Stimulated activated CD4-positive, alpha-beta T cell treated with anti-CD3 and anti-CD28 coated beads, Interleukin-4, amount 100 ng/mL, for 4 hours (primary cell): ENCODE measurements at regions not wholly inside any gene's neighbourhood (a gene's known extent, or its start where the extent isn't known, plus 50 kb on each side); places are given as distances from the start of the nearest gene placed in this dataset.
"Not testable (repeated sequence)": the region's sequence is repeated elsewhere in the genome, so short reads cannot be mapped to it uniquely, and the experiment has no call there.

ENCODE experiments used
- DNase-seq, 2 experiments: peaks; one replicate each; pipeline ENCODE4 v3.0.0-alpha.2; 2020

DNA sequence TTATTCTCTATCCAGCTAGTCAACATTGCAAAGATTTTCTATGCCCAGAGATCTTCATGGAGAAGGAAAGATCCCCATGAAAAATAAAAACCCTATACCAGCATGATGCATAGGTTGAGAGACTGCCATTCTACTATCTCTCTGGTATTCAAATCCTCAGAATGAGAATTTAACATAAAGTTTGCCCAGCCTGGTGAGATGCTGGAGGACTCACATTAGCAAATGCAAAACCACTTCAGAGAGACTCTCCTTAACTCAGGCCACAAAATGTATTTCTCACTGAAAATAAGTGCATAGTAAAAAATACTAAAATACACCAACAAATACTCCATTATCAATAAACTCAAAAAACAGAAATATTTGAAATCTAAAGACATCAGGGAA, 430.0 kb upstream of the RUNX1 start:
- no peak for DNase-seq

DNA sequence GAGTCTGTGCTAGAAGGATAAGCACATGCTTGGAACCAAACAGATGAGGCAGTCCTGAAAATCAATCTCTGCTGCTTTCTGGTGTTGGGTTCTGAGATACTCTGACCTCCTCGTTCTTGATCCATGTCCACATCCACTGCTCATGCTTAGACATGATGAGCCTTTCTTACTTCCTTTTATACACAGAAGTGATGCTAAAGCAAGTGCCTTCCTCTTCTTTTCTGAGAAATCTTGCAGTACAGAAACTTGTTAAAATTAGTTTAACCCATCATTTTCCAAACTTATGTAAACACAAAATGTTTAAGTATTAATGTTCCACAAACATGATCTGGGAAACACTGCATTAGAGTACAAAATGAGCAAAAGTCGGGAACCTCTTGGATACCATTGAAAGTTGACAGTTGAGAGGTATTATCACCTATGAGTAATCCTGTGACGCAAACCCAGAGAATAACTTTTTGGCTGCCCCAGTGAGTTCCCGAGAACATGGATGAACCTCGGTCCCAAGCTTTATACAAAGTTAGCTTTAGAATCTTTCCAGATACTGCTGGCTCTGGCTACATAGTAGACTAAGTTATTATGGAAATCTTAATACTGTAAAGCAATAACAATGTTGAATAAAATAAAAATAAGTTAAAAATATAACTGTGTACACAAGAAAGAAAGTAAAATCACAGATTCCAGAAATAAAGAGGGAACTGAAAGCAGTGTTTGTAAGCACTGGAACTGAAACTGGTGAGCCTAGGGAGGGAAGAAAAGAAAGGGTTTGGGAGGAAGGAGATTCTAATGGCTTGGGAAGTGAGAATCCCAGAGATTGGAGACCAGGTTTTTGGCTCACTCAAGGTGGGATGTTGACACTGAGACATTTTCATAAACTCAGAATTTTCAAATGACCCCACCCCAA, 429.3 kb upstream of the RUNX1 start:
- no peak for DNase-seq

GRCh38 chr21:35477622-35478021, 428.5 kb upstream of the RUNX1 start:
- DNase-seq, result no peak

DNA sequence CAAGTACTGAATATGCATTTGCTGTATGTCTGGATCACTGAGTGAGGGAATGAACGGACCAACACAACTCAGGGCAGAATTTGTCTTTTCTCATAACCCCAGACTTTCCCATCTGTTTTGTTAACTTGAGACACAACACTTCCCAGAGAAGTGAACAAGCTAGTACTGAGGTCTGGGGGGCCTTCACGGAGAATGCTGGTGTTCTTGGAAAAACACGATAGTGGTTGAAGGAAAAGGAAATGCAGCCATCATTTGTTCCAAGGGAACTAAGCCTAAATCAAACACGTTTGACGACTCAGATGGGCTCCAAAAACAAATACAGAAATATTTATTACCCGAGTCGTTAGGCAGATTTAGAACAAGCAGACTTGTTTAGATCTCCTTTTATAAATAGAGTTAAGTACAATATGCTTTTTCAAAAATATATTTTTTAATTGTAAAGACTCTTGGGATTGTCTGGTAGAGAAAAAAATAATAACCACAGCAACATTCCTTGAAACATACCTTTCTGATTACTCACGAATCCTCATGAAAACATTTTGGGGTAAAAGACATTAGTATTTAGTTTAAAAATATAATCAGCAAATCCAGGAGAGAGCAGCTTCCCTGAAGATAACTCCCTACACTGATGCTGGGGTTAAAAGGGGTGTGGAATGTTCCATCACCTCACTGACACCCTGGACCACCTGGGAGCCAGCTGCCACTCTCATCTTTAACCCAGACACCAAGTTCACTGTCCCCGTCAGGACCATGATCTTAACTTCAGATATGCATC, 427.7 kb upstream of the RUNX1 start:
- no peak for DNase-seq

GRCh38 chr21:35475762-35476161, 426.7 kb upstream of the RUNX1 start:
- DNase-seq, result no peak

GRCh38 chr21:35475009-35475408, 425.9 kb upstream of the RUNX1 start:
- no peak for DNase-seq

- no peak for DNase-seq
Observed at GRCh38 chr21:35473496-35473895, 424.4 kb upstream of the RUNX1 start.

DNA sequence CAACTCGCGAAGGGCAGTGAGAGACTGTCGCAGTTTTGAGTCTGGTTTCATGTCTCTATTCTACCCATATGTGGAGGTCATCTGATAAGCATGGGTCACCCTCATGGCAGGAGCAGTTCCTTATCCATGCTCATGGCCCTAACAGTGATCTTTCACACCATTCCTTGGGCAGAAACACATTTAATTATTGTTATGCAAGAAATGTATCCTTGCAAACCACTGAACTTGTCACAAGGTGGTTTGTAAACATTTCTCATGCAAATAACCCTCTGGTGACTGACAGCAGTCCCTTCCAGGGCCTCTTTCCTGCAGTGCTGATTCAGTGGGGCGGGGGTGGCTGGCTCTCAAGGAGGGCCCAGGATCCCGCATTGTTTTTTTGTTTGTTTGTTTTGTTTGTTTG, 421.4 kb upstream of the RUNX1 start:
- DNase-seq, result no peak

- DNase-seq, result no peak
Observed at GRCh38 chr21:35469498-35469897, 420.4 kb upstream of the RUNX1 start.

DNA sequence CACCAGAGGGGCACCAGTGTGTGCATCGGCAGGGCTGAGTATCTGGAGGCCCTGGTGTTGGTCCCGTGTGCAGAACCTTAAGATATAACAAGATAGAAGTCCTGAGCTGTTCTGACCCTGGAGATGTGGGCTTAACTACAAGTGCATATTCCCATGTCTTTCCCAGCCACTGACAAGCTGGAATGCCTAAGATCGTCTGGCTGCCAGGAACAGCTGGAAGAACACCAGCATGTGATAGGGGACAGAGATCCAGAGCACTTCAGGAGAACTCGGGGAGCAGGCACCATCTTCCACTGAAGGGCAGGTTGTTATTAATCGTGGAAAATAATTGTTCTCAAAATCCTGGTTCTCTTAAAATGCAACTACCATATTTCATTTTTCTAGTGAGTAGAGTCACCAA, 419.9 kb upstream of the RUNX1 start:
- no peak for DNase-seq

DNA sequence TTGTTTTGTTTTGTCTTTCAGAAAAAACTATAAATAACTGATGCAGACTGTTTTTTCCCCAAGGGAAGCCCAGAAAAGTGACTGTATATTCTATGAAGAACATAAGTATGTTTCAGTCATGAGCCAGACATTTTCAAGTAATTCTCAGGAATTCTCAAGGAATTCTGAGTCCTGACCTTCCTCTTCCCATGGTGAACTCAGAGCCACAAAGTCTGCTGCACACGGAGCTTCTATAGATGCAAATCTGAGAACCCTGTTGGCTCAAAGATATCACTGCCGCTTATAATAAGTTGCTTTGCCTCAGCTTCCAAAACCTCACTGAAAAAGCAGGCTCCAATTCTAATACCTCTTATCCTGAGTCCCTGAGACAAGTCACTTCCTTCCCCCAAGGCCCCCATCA, 418.5 kb upstream of the RUNX1 start:
- no peak for DNase-seq

- not testable (repeated sequence) for DNase-seq
Observed at GRCh38 chr21:35466681-35467080, 417.6 kb upstream of the RUNX1 start.

DNA sequence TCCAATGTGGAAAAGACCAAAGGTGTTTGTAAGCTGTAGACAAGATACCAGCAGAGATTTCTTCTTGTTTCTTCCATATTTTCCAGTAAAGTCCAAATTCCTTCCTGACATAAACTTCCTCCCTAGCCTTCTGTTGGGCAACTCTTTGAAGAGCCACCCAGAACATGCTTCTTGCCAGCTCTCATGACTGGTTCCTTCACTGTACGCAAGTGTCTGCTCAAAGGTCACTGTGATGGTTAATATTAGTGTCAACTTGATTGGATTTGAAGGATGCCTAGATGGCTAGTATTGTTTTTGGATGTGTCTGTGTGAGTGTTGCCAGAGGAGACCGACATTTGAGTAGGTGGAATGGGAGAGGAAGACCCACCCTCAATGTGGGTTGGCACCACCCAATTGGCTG, 416.6 kb upstream of the RUNX1 start:
- no peak for DNase-seq

DNA sequence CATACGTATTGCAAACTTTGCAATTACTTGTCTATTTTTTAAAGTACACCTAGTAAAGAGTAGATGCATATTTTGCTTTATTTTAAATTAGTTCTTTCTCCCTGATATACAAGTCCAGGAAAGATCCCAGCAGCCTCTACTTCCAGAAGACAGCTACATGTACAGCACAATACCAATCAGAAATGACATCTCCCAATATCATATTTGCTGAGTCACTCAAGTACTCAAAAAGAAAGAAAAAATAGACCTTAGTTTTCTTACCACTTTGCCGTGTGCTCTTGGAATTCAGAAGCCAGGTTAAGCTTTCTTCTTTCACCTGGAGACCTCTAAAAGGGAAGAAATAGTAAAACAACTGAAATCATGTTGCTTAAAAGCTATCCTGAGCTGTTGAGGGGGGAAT, 412.6 kb upstream of the RUNX1 start:
- DNase-seq, result no peak

DNA sequence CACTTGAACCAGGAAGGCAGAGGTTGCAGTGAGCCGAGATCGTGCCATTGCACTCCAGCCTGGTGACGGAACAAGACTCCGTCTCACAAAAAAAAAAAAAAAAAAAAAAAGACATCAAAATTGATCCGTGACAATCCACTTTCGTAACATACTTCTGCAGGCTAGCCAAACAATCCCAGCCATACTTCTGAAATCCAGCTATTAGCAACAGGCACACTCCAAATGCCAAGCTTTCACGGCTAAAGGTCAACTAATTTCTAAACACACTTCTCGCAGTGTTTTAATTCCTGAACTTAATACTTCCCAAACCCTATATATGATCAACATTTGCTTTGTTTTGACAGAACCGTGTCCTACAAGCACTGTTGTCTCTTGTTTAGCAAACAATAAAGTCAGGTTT, 411.3 kb upstream of the RUNX1 start:
- DNase-seq, result no peak

- no peak for DNase-seq
Observed at GRCh38 chr21:35458405-35458804, 409.3 kb upstream of the RUNX1 start.

DNA sequence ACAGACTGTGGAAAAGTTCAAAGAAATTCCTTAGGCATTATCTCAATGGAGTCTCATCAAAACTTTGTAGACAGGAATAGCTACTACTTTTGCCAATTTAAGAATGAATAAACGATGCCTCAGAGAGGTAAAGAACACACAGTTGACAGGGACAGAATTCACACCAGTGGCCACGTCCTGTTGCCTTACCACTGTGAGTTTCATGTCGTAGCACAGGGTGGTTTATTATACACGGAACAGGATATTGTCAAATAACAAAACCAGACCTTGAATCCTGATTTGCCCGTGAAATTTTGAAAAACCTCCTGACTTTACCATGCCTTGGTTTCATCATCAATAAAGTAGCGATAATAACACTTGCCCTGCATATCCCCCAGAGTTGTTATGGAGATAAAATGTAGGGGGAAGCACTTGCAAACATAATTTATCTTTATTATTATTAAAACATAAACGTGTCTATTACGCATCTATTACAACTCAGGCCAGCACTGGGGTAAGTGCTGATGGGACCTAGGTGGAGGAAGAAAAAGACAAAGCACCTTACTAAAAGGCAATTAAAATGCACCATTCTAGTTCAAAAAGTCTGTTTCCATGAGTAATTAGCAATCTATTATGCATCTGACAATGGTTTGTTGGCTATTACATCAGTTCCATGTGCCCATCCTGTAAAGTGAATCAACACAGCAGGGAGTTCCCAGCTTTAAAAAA, 408.1 kb upstream of the RUNX1 start:
- DNase-seq, result no peak

DNA sequence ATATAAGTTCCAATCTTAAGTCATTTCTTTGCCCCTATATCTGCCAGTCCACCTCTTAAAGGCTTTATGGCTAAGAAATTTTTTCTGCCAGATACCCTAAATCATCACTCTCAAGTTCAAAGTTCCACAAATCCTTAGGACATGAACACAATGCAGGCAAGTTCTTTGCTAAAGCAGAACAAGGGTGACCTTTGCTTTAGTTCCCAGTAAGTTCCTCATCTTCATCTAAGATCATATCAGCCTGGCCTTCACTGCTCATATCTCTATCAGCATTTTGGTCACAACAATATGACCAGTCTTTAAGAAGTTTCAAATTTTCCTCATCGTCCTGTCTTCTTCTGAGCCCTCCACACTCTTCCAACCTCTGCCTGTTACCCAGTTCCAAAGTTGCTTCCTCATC, 402.2 kb upstream of the RUNX1 start:
- DNase-seq, result no peak

DNA sequence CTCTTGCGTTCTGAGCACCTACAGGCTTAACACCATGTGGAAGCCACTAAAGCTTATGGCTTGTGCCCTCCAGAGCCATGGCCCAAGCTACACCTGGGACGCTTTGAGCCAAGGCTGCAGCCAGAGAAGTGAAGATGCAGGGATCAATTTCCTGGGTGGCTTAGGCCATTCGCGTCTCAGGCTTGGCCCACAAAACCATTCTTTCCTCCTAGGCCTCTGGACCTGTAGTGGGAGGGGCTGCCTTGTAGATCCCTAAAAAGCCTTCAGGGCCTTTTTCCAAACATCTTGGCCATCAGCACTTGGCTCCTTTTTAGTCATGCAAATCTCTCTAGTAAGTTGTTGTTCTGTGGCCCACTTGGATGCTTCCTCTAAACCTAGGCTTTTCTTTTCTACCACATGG, 401.7 kb upstream of the RUNX1 start:
- DNase-seq, result no peak

- no peak for DNase-seq
Observed at GRCh38 chr21:35449846-35450245, 400.7 kb upstream of the RUNX1 start.

DNA sequence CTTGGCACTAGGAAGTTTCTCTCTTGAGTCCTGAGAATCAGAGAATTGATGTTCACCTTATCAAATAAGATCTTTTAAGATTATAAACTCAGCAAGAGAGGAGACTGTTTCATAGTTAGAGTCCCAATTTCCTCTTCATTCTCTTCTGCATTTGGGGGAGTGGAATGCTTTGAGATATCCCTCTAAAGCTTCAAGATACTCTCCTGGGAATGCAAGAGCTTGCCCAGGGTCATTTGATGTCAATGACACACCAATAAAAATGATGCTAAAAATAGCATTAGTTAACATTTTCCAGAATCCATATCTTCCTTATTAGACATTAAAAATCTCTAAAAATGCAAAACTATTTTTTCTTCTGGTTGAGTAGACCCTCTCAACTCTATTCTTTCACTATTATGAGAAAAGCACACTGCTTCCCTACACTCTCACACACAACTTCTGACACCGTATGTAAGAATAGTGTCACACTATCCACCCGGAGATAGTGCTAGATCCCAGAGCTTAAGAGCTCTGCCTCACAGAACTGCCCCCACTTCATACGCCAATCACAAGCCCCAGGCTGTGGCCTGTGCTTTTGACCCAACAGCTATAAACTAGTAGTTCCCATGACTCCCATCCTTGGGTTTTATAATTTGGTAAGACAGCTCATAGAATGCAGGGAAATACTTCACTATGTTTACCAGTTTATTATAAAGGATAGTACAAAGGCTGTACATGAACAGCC, 399.9 kb upstream of the RUNX1 start:
- DNase-seq, result no peak

- no peak for DNase-seq
Observed at GRCh38 chr21:35444391-35444790, 395.3 kb upstream of the RUNX1 start.
